ENCODE measurements at regions not wholly inside any gene's neighbourhood (a gene's known extent, or its start where the extent isn't known, plus 50 kb on each side); places are given as distances from the start of the nearest gene placed in this dataset.

GRCh38 chr5:38719916-38720315, 125.9 kb upstream of the OSMR start:
- no peaks in the 10 kb centered on the region; the same call in 1 of the 2 replicates for H3K23me2 ChIP-seq (ENCODE audit: low read depth, low read length)
- H2BK5ac ChIP-seq (ENCODE audit: low read depth, low read length), result no peak overlapping the region
- no peak for FAIRE-seq
- H2BK120ac ChIP-seq (replicated peaks; ENCODE audit: low read depth, low read length), result no peak overlapping the region
- no peak for DNase-seq (ENCODE audit: low read depth in 1 of 2, low spot score in 2 of 2)
- H4K91ac ChIP-seq (replicated peaks; ENCODE audit: insufficient read length, low read length), result no peak overlapping the region
- 94% methylated on average over 3 of the region's 3 CpGs; no CpG with 5 or more reads in 1 of the 2 experiments for WGBS, 2 experiments (ENCODE audit: extremely low coverage in 1 of 2, insufficient coverage in 1 of 2, insufficient read length in 1 of 2, insufficient replicate concordance in 2 of 2, low coverage in 1 of 2, low lambda C conversion rate in 2 of 2, missing lambda C conversion rate in 1 of 2)
- H3K14ac ChIP-seq (ENCODE audit: insufficient read length), result no peak overlapping the region
- no peak overlapping the region for H2BK12ac ChIP-seq (ENCODE audit: low read depth, low read length)
- no peak overlapping the region for H2BK20ac ChIP-seq (ENCODE audit: low read length)
- H3K4me3 ChIP-seq (ENCODE audit: extremely low read depth in 1 of 4, insufficient read depth in 2 of 4, low read depth in 3 of 4, low read length in 4 of 4), result no peak overlapping the region
- no peaks in the 10 kb centered on the region for H3K27me3 ChIP-seq (replicated peaks in 1 of 4; ENCODE audit: control insufficient read depth in 3 of 4, extremely low read depth in 1 of 4, insufficient read depth in 3 of 4, low read length in 3 of 4)
- H4K8ac ChIP-seq (ENCODE audit: extremely low read depth, insufficient read depth, low read length), result no peak overlapping the region
- H3K56ac ChIP-seq (replicated peaks; ENCODE audit: insufficient read length, low read depth, low read length), result no peak overlapping the region
- H3K4me2 ChIP-seq (ENCODE audit: insufficient read depth in 1 of 2, low read depth in 2 of 2, low read length in 2 of 2), result no peak overlapping the region
- no peaks in the 10 kb centered on the region for H3K79me2 ChIP-seq (ENCODE audit: control insufficient read depth in 1 of 2, insufficient read depth in 2 of 2, low read length in 2 of 2)
- no peaks in the 10 kb centered on the region for H3K9me3 ChIP-seq (ENCODE audit: insufficient read depth in 2 of 2, low read depth in 1 of 2, low read length in 1 of 2)
- no peaks in the 10 kb centered on the region for H3K79me1 ChIP-seq (ENCODE audit: low read depth, low read length)
- CTCF ChIA-PET (ENCODE audit: partially characterized antibody), result interaction anchor here (1.0 kb wide), 1 partner anchor 16 kb away, joined by 3 read pairs; no protein-coding TSS in a partner anchor
- no peak overlapping the region for H2BK15ac ChIP-seq (ENCODE audit: low read length)
- H4K5ac ChIP-seq (ENCODE audit: insufficient read length, low read depth, low read length), result no peak overlapping the region
- H3K27ac ChIP-seq (ENCODE audit: low read depth, low read length), result no peak overlapping the region
- POLR2A ChIA-PET (ENCODE audit: partially characterized antibody), result no interaction called here
- no peak overlapping the region for H3K4ac ChIP-seq (replicated peaks; ENCODE audit: insufficient read length, low read depth, low read length)
- H4K20me1 ChIP-seq (replicated peaks in 1 of 2; ENCODE audit: control insufficient read depth in 1 of 2, insufficient read depth in 2 of 2, low read length in 2 of 2), result no peaks in the 10 kb centered on the region
- H3K4me1 ChIP-seq (replicated peaks in 1 of 4; ENCODE audit: control insufficient read depth in 3 of 4, insufficient read depth in 4 of 4, low read length in 3 of 4), result peaks cover 0 to 5% (median under 1%) of the 10 kb centered on the region in 4 experiments; a peak in 1 of 7 replicates
- no peak overlapping the region for H3K18ac ChIP-seq (ENCODE audit: extremely low read depth, low read length)
- H3K23ac ChIP-seq (ENCODE audit: insufficient read length), result no peak overlapping the region
- no peak overlapping the region for H3K9ac ChIP-seq (replicated peaks in 1 of 4; ENCODE audit: extremely low read depth in 1 of 4, low read depth in 3 of 4, low read length in 3 of 4)
- H2AK5ac ChIP-seq (ENCODE audit: low read depth, low read length), result no peak overlapping the region
- no peak overlapping the region for H2AFZ ChIP-seq (ENCODE audit: low read length)
- H3K36me3 ChIP-seq (ENCODE audit: control insufficient read depth in 2 of 4, insufficient read depth in 4 of 4, low read length in 3 of 4), result no peaks in the 10 kb centered on the region
- TF ChIP-seq RBBP5 (IDR thresholded peaks at IDR 0.05; ENCODE audit: borderline replicate concordance, low read depth, low read length) (no peak), GTF2F1 (IDR thresholded peaks at IDR 0.05; ENCODE audit: borderline replicate concordance, low read depth, low read length) (no peak), MAFK (IDR thresholded peaks at IDR 0.05; ENCODE audit: low read depth, low read length) (no peak), BRCA1 (IDR thresholded peaks at IDR 0.05; ENCODE audit: low read depth, low read length) (no peak), RAD21 (IDR thresholded peaks at IDR 0.05 in 1 of 2, conservative IDR thresholded peaks at IDR 0.05 in 1 of 2; ENCODE audit: low read depth in 2 of 2, low read length in 2 of 2) (no peak), NANOG (IDR thresholded peaks at IDR 0.05; ENCODE audit: insufficient read depth, low read depth, low read length, poor library complexity, severe bottlenecking) (no peak), POLR2AphosphoS5 (IDR thresholded peaks at IDR 0.05; ENCODE audit: low read depth, low read length) (no peak), E2F6 (IDR thresholded peaks at IDR 0.05) (no peak), CBX5 (IDR thresholded peaks at IDR 0.05; ENCODE audit: low read depth, low read length) (no peak), YY1 (IDR thresholded peaks at IDR 0.05; ENCODE audit: low read depth, low read length) (no peak), RFX5 (IDR thresholded peaks at IDR 0.05; ENCODE audit: borderline replicate concordance, low read depth, low read length) (no peak), RNF2 (IDR thresholded peaks at IDR 0.05; ENCODE audit: borderline replicate concordance, low read depth, low read length, missing control alignments, poor library complexity, severe bottlenecking) (no peak), TAF1 (IDR thresholded peaks at IDR 0.05; ENCODE audit: low read depth, low read length) (no peak)

All from H1 (cell line).